BLaER1 treated with 17β-estradiol and CSF1 and Interleukin-3, amounts not matched to agents 10 nM and 100 nM (cell line): ENCODE measurements at regions not wholly inside any gene's neighbourhood (a gene's known extent, or its start where the extent isn't known, plus 50 kb on each side); places are given as distances from the start of the nearest gene placed in this dataset.
"Not testable (repeated sequence)": the region's sequence is repeated elsewhere in the genome, so short reads cannot be mapped to it uniquely, and the experiment has no call there.

Source experiments
- H3K27ac ChIP-seq, 11 experiments: shearing (Covaris generic); formaldehyde crosslinking; 2 replicates each; pipeline ENCODE4 v1.8.1; 2022
- H3K27me3 ChIP-seq, 11 experiments: shearing (Covaris generic); formaldehyde crosslinking; 2 replicates each; pipeline ENCODE4 v1.8.1; 2022
- H3K36me3 ChIP-seq, 11 experiments: shearing (Covaris generic); formaldehyde crosslinking; 2 replicates each; pipeline ENCODE4 v1.8.1; 2022
- H3K4me1 ChIP-seq, 10 experiments: shearing (Covaris generic); formaldehyde crosslinking; 2 replicates each; pipeline ENCODE4 v1.8.1; 2022
- H3K4me2 ChIP-seq, 11 experiments: shearing (Covaris generic); formaldehyde crosslinking; 2 replicates each; pipeline ENCODE4 v1.8.1; 2022
- H3K4me3 ChIP-seq, 10 experiments: shearing (Covaris generic); formaldehyde crosslinking; 2 replicates each; pipeline ENCODE4 v1.8.1; 2022
- H3K9ac ChIP-seq, 11 experiments: shearing (Covaris generic); formaldehyde crosslinking; 2 replicates each; pipeline ENCODE4 v1.8.1; 2022
- H3K9me3 ChIP-seq, 11 experiments: shearing (Covaris generic); formaldehyde crosslinking; replicated peaks in 1 of 11; 2 replicates each; pipeline ENCODE4 v1.8.1; 2022
- H4K20me1 ChIP-seq, 11 experiments: shearing (Covaris generic); formaldehyde crosslinking; 2 replicates each; pipeline ENCODE4 v1.8.1; 2022
- Cebpa-rat ChIP-seq, 11 experiments: shearing (Covaris generic); IDR thresholded peaks; 2 replicates each; pipeline ENCODE4 v1.8.1; 2022

DNA sequence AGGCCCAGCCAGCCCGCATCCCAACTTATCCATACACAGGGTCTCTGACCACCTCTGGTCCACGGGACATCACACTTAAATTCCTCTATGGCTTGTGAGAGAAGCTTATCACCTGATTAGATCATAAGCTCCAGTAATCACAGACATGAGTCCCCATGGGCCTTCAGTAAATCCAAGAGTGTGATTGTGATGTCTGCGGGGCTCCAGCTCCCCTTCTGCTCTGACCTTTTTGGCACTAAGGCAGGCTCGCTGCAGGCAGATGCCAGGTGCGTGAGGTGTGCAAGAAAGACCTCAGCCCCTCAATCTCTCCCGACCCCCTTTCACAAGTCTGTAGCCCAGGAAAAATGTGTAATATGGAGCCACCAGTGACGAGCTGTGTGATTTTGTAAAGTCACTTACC is 127.6 kb upstream of the DUSP22 start:
- no peaks in the 10 kb centered on the region for H4K20me1 ChIP-seq
- H3K4me3 ChIP-seq: no peak overlapping the region
- peak overlapping the region in 6 of 11 experiments; percentile 13 to 63 (median 44); a peak in 10 of 22 replicates for H3K4me2 ChIP-seq
- H3K9ac ChIP-seq: no peak overlapping the region
- H3K36me3 ChIP-seq: no peaks in the 10 kb centered on the region
- H3K27me3 ChIP-seq: peaks cover 0 to 6% (median 0%) of the 10 kb centered on the region in 11 experiments; a peak in 3 of 22 replicates
- peaks cover 0 to 5% (median 0%) of the 10 kb centered on the region in 11 experiments; a peak in 4 of 22 replicates for H3K9me3 ChIP-seq
- peaks cover 0 to 46% (median 14%) of the 10 kb centered on the region in 10 experiments; a peak in 17 of 20 replicates for H3K4me1 ChIP-seq
- H3K27ac ChIP-seq: no peak overlapping the region
- no peak for TF ChIP-seq Cebpa-rat (IDR thresholded peaks at IDR 0.05)

DNA sequence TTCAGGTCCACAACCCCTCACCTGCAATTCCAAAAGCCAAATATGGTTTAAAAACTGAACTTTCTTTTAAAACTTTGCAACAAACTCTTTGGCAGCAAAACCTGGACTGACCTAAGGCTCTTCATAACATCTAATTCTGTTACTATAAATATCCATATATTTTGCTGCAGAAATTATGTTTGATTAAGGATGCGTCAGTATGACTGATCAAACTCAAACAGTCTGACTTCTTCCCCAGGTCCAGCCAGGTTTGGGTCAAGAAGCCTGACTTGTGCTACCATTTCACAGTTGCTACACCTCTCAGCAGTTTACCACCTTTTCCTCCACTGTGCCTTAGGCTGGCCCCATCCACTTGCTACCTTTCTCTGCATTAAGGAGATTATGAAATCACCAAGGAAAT is 127.0 kb upstream of the DUSP22 start:
- no peak overlapping the region for H3K27ac ChIP-seq
- peaks cover 0 to 46% (median 14%) of the 10 kb centered on the region in 10 experiments; a peak in 17 of 20 replicates for H3K4me1 ChIP-seq
- peaks cover 0 to 6% (median 0%) of the 10 kb centered on the region in 11 experiments; a peak in 3 of 22 replicates for H3K27me3 ChIP-seq
- H3K9me3 ChIP-seq: peaks cover 0 to 5% (median 0%) of the 10 kb centered on the region in 11 experiments; a peak in 4 of 22 replicates
- H3K9ac ChIP-seq: no peak overlapping the region
- H4K20me1 ChIP-seq: no peaks in the 10 kb centered on the region
- TF ChIP-seq Cebpa-rat (IDR thresholded peaks at IDR 0.05): no peak
- no peak overlapping the region for H3K4me3 ChIP-seq
- no peaks in the 10 kb centered on the region for H3K36me3 ChIP-seq
- H3K4me2 ChIP-seq: peak overlapping the region in 4 of 11 experiments; percentile 42 to 63 (median 50); a peak in 8 of 22 replicates

DNA sequence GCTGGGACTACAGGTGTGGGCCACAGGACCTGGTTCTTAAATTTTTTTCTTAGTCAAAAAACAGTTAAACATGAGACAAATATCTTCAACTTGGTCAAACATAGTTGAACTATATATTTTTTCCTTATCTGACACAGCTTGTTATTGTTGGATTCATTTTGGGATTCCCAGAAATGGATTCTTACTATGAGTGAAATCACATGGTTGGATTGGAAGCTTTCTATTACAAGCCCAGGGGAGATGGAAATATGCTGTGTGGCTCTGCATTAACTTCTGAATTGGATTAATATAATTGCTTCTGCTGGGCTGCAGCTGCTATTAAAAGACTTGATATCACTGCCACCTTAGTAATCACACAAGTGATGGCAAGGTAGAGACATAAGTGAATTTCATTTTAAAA is 126.4 kb upstream of the DUSP22 start:
- Histone ChIP-seq H3K9me3 (peaks cover 0 to 6% (median 0%) of the 10 kb centered on the region in 11 experiments; a peak in 8 of 22 replicates), H3K4me1 (peaks cover 0 to 46% (median 14%) of the 10 kb centered on the region in 10 experiments; a peak in 17 of 20 replicates), H4K20me1 (no peaks in the 10 kb centered on the region), H3K9ac (no peak overlapping the region), H3K4me3 (no peak overlapping the region), H3K36me3 (no peaks in the 10 kb centered on the region), H3K4me2 (peak overlapping the region in 6 of 11 experiments; percentile 42 to 63 (median 52); a peak in 9 of 22 replicates), H3K27me3 (peaks cover 0 to 6% (median 0%) of the 10 kb centered on the region in 11 experiments; a peak in 3 of 22 replicates), H3K27ac (no peak overlapping the region)
- TF ChIP-seq Cebpa-rat (IDR thresholded peaks at IDR 0.05): no peak

DNA sequence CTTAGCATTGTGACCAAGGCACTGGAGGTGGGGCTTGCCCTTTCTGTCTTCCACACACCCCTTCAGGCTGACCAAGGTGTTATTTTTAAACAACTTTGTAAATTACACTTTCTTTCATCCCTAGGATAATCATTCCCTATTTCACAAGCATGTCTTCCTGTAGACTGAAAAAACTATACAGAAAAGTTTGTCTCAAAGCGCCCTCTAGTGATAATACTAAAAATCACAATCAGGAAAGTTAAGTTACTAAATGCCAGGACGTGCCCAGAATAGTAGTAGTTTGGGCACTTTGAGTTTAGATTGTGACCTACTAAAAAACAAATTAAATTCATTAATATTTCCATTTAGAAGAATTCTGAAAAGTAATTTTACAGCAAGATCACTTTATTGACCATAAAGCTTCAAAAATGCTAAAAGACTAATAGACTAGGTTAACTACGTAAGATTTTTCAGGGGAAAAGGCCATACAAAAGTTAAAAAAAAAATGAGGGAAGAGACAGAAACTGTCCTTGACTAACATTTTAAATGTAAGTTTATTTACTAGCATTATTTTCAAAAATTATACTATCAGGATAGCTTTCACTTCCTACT is 123.3 kb upstream of the DUSP22 start:
- Histone ChIP-seq H3K4me1 (peaks cover 0 to 46% (median 14%) of the 10 kb centered on the region in 10 experiments; a peak in 17 of 20 replicates), H3K27ac (no peak overlapping the region), H4K20me1 (no peaks in the 10 kb centered on the region), H3K4me2 (no peak overlapping the region), H3K4me3 (no peak overlapping the region), H3K36me3 (no peaks in the 10 kb centered on the region), H3K9ac (no peak overlapping the region), H3K9me3 (peaks cover 26 to 30% (median 29%) of the 10 kb centered on the region in 11 experiments), H3K27me3 (peaks cover 0 to 6% (median 0%) of the 10 kb centered on the region in 11 experiments; a peak in 3 of 22 replicates)
- TF ChIP-seq Cebpa-rat (IDR thresholded peaks at IDR 0.05): no peak

DNA sequence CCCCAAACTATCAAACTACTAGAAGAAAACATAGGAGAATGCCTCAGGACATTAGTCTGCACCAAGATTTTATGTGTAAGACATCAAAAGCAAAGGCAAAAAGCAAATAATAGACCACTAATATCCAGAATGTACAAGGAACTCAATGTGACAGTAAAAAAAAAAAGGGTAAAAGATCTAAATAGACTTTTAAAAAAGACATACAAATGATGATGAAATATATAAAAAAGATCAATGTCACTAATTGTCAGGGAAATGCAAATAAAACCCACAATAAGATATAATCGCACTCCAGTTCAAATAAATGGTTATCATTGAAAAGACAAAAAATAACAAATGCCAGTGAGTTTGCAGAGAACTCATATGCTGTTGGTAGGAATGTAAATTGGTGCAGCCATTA is 118.3 kb upstream of the DUSP22 start:
- H3K27ac ChIP-seq: no peak overlapping the region
- H3K4me2 ChIP-seq: no peak overlapping the region
- H3K36me3 ChIP-seq: peaks cover 0 to 6% (median 0%) of the 10 kb centered on the region in 11 experiments; a peak in 1 of 22 replicates
- H3K9me3 ChIP-seq: peaks cover 43 to 52% (median 46%) of the 10 kb centered on the region in 11 experiments
- H3K4me3 ChIP-seq: no peak overlapping the region
- peaks cover 0 to 6% (median 0%) of the 10 kb centered on the region in 10 experiments; a peak in 4 of 20 replicates for H3K4me1 ChIP-seq
- H3K27me3 ChIP-seq: no peaks in the 10 kb centered on the region
- no peaks in the 10 kb centered on the region for H4K20me1 ChIP-seq
- no peak overlapping the region for H3K9ac ChIP-seq
- TF ChIP-seq Cebpa-rat (IDR thresholded peaks at IDR 0.05): no peak

DNA sequence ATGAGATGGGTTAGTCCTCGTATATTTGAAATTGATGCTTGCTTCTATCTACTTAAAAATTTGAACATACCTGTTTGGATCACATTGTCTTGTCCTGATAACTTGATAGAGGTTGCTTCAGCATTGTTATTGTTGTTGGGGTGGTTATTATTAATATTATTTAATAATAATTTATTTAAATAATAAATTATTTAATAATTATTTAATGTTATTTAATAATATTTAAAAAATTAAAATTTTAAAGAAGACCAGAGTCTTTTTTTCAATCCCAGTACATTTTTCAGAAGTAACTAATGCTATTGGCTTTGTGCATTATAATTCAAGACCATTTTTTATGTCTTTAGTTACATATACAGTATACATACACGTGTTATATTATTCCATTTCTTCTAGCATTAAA is 116.6 kb upstream of the DUSP22 start:
- H3K27ac ChIP-seq: no peak overlapping the region
- no peaks in the 10 kb centered on the region for H3K27me3 ChIP-seq
- no peak overlapping the region for H3K9ac ChIP-seq
- H3K36me3 ChIP-seq: peaks cover 0 to 12% (median 0%) of the 10 kb centered on the region in 11 experiments; a peak in 4 of 22 replicates
- H3K4me1 ChIP-seq: peaks cover 4 to 18% (median 8%) of the 10 kb centered on the region in 10 experiments
- peaks cover 55 to 64% (median 59%) of the 10 kb centered on the region in 11 experiments for H3K9me3 ChIP-seq
- H3K4me2 ChIP-seq: no peak overlapping the region
- TF ChIP-seq Cebpa-rat (IDR thresholded peaks at IDR 0.05): no peak
- no peaks in the 10 kb centered on the region for H4K20me1 ChIP-seq
- no peak overlapping the region for H3K4me3 ChIP-seq

DNA sequence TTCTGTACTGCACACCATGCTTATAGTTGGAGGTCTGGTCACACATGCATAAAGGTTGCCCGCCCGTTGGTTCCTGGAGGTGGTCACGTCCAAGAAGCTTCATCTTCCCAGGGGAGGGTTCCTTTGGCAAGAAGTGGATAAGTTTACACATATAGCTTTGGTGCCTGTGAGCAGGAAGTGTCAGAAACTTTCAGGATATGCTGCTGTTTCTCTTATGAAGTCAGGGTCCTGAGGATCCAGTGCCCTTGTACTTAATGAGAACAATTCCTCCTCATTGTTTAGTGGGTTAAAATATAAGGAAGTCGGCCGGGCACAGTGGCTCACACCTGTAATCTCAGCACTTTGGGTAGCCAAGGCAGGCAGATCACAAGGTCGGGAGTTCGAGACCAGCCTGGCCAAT is 115.5 kb upstream of the DUSP22 start:
- no peak for TF ChIP-seq Cebpa-rat (IDR thresholded peaks at IDR 0.05)
- H3K9me3 ChIP-seq: peaks cover 47 to 56% (median 51%) of the 10 kb centered on the region in 11 experiments

DNA sequence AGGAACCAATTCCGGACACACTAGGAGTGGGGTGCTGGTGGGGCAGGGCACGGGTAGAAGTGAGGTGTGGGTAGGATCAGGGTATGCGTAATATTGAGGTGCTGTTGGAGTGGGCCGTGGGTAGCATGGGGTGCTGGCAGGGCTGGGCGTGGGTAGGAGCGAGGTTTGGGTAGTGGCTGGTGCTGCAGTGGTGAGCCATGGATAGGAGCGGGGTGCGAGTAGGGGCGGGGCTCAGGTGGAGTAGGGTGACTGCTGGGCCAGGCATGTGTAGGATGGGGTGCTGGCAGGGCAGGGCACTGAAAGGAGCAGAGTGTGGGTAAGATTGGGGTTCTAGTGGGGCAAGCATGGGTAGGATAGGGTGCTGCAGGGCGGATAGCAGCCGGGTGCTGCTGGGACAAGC is 114.2 kb upstream of the DUSP22 start:
- Histone ChIP-seq H3K27ac (no peak overlapping the region), H3K27me3 (no peaks in the 10 kb centered on the region), H3K4me3 (no peak overlapping the region), H3K9ac (no peak overlapping the region), H3K4me2 (no peak overlapping the region), H4K20me1 (no peaks in the 10 kb centered on the region), H3K4me1 (peaks cover 14 to 42% (median 30%) of the 10 kb centered on the region in 10 experiments), H3K9me3 (peaks cover 34 to 43% (median 38%) of the 10 kb centered on the region in 11 experiments), H3K36me3 (peaks cover 0 to 12% (median 0%) of the 10 kb centered on the region in 11 experiments; a peak in 4 of 22 replicates)
- no peak for TF ChIP-seq Cebpa-rat (IDR thresholded peaks at IDR 0.05)

More for the DNA sequence above, 115.5 kb upstream of the DUSP22 start:
- no peak overlapping the region for H3K27ac ChIP-seq
- H3K4me3 ChIP-seq: no peak overlapping the region
- peaks cover 0 to 12% (median 0%) of the 10 kb centered on the region in 11 experiments; a peak in 4 of 22 replicates for H3K36me3 ChIP-seq
- H3K4me1 ChIP-seq: peaks cover 14 to 29% (median 19%) of the 10 kb centered on the region in 10 experiments
- H4K20me1 ChIP-seq: no peaks in the 10 kb centered on the region
- H3K9ac ChIP-seq: no peak overlapping the region
- H3K4me2 ChIP-seq: peak overlapping the region in 1 of 11 experiments; percentile 20; a peak in 1 of 22 replicates
- no peaks in the 10 kb centered on the region for H3K27me3 ChIP-seq

DNA sequence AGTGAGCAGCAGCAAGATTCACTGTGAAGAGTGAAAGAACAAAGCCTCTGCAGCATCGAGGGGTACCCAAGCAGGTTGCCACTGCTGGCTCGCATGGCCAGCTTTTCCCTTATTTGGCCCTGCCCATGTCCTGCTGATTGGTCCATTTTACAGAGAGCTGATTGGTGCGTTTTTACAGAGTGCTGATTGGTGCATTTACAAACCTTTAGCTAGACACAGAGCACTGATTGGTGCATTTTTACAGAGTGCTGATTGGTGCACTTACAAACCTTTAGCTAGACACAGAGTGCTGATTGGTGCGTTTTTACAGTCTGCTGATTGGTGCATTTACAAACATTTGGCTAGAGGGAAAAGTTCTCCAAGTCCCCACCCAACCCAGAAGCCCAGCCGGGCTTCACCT is 113.4 kb upstream of the DUSP22 start:
- H3K27me3 ChIP-seq, H3K4me2 ChIP-seq, H3K9ac ChIP-seq, H4K20me1 ChIP-seq: not testable (repeated sequence)
- Histone ChIP-seq H3K4me1 (peaks cover 15 to 50% (median 39%) of the 10 kb centered on the region in 10 experiments), H3K9me3 (peaks cover 28 to 35% (median 30%) of the 10 kb centered on the region in 11 experiments), H3K4me3 (peak overlapping the region in 1 of 10 experiments; percentile 30; a peak in 1 of 20 replicates), H3K27ac (peak overlapping the region in 1 of 11 experiments; percentile 88; a peak in 1 of 22 replicates), H3K36me3 (peaks cover 0 to 12% (median 0%) of the 10 kb centered on the region in 11 experiments; a peak in 4 of 22 replicates)
